ENCODE measurements at regions not wholly inside any gene's neighbourhood (a gene's known extent, or its start where the extent isn't known, plus 50 kb on each side); places are given as distances from the start of the nearest gene placed in this dataset.

DNA sequence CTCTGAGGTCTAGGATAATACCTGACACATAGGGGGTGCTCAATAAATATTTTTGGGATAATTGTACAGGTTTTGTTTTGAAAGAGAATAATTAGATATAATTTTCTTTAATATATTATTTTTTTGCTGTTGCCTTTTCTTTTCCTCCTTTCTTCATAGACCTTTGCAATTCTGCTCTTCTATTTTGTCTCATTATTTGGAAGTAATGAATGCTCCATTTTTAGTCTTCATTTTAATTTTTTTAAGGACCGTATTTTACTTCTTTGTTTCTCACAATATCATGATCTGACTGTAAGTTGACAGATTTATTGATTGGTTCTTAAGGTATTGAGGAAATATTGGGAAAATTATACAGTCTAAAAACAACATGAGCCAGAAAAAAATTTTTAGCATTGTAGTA is 150.5 kb upstream of the TMC3 start:
- no peak for DNase-seq (ENCODE audit: low spot score)

- no peak for DNase-seq (ENCODE audit: low spot score)
These were observed 149.9 kb upstream of the TMC3 start for GRCh38 chr15:81523867-81524266.

DNA sequence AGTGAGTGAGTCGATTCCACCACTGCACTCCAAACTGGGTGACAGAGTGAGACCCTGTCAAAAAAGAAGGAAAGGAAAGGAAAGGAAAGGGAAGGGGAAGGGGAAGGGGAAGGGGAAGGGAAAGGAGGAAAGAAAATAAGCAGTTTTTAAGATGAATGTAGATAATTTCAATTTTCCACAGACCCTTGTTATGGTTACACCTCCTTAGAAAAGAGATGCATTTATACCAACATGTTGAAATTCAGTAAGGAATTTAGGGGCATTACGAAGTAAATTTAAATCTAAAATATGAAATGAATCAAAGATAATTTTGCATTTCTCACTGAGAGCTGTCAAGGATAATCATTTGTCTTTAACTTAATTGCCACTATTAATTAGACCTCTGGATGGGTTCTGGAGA is 146.5 kb upstream of the TMC3 start:
- DNase-seq (ENCODE audit: low spot score) = no peak

DNA sequence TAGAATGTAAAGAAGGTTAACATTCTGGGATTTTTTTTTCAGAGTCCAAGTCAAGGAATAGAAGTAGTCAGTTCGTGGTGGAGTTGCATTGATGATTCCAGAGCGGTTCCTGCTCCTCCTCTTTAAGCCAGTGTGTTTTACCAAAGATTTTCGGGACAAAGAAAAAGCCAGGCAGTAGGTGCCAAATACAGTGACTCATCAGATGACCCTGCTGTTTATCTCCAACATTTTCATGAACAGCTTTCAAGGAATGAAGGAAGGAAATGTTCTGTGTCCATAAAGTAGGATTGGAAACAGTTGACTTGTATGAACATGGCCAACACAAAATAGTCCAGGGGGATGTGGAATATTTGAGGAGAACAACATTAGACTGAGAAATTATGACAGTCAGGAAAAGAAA is 142.4 kb upstream of the TMC3 start:
- DNase-seq (ENCODE audit: low spot score) = no peak

- no peak for DNase-seq (ENCODE audit: low spot score)
These were observed 142.0 kb upstream of the TMC3 start for GRCh38 chr15:81516012-81516411.

GRCh38 chr15:81514725-81515124 is 140.7 kb upstream of the TMC3 start:
- DNase-seq (ENCODE audit: low spot score) = no peak

DNA sequence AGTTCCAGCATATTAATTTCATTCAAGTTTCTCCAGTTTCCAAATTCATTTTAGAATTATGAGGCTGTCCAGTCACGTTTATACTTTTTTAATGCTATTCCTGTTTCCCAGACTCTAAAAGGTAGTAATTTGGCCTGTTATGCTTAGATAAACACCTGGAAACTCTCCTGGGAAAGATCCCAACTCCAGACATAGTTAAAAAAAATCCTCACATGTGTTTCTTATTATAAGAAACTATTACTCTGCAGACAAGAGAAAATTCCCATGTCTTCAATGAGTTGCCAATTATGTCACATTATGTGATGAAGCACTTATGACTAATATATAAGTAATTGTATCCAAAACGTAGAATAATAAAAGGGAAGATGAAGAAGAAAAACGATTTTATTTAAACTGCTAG is 137.1 kb upstream of the TMC3 start:
- no peak for DNase-seq (ENCODE audit: low spot score)

DNA sequence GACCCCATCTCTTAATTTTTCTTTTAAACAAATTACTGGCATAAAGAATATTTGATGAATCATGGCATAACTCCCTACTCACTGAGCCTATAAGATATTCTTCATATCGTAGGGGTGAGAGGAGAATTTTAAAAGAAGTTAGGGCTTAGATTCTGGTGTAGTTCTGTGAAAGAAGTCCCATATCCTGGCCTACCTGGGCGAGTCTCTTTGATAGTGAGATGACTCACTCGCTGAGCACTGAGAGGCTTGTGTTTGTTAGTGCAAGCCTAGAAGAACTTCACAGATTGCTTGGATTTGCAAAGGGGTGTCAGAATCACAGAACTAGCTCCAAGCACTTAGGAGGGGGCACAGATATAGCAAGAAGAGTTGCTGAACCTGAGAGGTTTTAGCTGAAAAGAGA is 133.8 kb upstream of the TMC3 start:
- no peak for DNase-seq (ENCODE audit: low spot score)

- DNase-seq (ENCODE audit: low spot score) = no peak
These were observed 132.9 kb upstream of the TMC3 start for GRCh38 chr15:81506936-81507335.

- DNase-seq (ENCODE audit: low spot score) = no peak
These were observed 132.1 kb upstream of the TMC3 start for GRCh38 chr15:81506071-81506470.

GRCh38 chr15:81504170-81504905 is 130.3 kb upstream of the TMC3 start:
- no peak for DNase-seq (ENCODE audit: low spot score)

DNA sequence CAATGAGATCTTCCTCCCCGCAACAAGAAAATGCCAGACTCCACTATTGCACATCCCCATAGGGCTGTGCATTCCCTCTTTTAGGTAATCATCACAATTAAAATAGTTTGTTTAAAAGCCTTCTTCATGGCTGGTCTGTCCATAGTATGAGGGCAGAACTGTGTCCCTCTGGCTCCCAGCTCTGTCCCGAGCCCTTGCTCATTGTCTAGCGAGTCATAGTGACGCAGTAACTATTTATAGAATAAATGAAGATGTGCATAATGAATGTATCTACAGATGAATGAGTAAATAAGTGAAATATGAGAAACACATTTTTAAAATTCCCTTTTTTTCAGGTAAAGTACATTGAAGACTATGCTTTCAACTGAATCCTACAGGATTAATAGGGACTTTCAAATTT is 128.4 kb upstream of the TMC3 start:
- DNase-seq (ENCODE audit: low spot score) = no peak

GRCh38 chr15:81500081-81500480 is 126.1 kb upstream of the TMC3 start:
- no peak for DNase-seq (ENCODE audit: low spot score)

GRCh38 chr15:81498294-81498693 is 124.3 kb upstream of the TMC3 start:
- DNase-seq (ENCODE audit: low spot score) = no peak

GRCh38 chr15:81497238-81497637 is 123.2 kb upstream of the TMC3 start:
- DNase-seq (ENCODE audit: low spot score) = no peak

DNA sequence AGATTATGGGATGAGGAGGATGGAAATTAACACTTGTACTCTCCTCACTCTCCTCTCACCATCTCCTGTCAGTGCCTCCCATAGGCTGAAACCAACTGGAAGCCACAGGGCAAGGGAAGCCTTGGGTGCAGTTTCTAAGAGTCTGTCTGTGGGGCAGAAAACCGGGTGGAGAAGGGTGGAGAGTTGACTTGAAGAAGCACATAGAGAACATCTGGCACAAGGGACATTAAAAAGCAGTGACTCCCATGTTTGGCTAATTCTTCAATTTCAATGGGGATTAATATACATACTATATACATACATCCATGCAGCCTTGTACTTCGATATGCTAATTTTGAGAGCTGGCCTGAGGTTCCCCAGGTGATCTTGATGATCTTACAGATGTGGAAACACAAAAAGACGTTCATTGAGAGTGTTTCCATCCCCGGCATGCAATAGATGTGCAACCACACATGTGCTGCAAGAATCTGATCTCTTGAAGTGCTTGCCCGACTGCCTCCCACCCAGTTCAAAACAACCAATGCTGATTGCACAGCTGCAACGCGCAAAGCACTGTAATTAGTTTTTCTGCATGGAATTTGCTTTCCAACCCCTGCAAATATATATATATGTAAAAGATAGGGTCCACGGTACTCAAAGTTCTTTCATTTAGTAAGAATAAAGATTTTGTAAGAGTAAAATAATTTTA is 121.9 kb upstream of the TMC3 start:
- no peak for DNase-seq (ENCODE audit: low spot score)

- DNase-seq (ENCODE audit: low spot score) = no peak
These were observed 119.1 kb upstream of the TMC3 start for GRCh38 chr15:81492969-81493645.

GRCh38 chr15:81492331-81492968 is 118.4 kb upstream of the TMC3 start:
- no peak for DNase-seq (ENCODE audit: low spot score)

GRCh38 chr15:81491414-81492096 is 117.5 kb upstream of the TMC3 start:
- no peak for DNase-seq (ENCODE audit: low spot score)

- DNase-seq (ENCODE audit: low spot score) = no peak
These were observed 111.8 kb upstream of the TMC3 start for GRCh38 chr15:81485806-81486205.

DNA sequence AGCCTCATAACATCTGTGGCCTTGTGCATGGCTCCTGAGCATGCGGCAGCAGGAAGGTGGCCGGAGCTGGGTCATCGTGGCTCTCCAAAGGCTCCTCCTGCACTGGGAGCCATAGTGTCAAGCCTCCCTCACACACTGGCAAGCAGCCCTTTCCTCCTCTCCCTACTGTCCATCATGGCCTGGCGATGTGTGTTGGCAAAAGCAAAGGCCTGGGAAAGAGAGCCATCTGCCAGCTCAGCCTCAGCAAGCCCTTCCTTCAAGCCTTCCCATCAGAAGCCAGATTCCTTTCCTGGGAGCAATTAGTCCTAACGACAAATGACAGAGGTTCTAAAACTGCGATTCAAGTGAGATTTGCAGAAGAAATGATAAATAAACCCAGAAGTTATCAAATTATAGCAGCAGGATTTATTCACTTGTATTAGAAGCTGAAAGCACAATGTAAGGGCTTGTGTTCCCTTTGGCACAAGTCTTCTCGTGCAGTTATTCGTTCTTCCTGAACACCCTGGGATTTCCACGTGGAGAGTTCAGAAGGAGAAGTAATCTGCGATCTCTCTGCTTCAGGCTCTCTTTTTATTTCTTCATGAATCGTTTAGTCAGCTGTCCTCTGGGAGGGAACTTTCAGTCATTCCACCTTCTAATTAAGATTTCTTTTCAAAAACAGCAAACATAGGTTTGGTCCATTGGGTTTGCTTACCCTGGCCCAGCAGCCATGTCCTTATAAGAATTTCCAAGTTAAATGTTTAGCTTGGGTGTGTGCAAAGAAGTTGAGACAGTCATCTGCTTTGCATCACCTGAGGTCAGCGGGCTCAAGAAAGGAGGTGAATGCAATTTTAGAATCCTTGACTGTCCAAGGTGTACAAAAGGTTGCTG is 110.3 kb upstream of the TMC3 start:
- no peak for DNase-seq (ENCODE audit: low spot score)
